DND-41 (cell line): ENCODE measurements at regions not wholly inside any gene's neighbourhood (a gene's known extent, or its start where the extent isn't known, plus 50 kb on each side); places are given as distances from the start of the nearest gene placed in this dataset.

Experiments
- EZH2 ChIP-seq: IDR thresholded peaks from 3 replicates; pipeline ENCODE4 v1.6.1; 2012; ENCODE audit warnings: borderline replicate concordance, low read depth, mild to moderate bottlenecking, moderate library complexity, low read length, inconsistent platforms; ENCODE audit not compliant: severe bottlenecking
- TF ChIP-seq, protein P1 (sequence below): IDR thresholded peaks from 2 replicates; pipeline ENCODE4 v1.5.1; 2012; ENCODE audit warnings: borderline replicate concordance, low read length, moderate library complexity, mild to moderate bottlenecking; ENCODE audit not compliant: poor library complexity, severe bottlenecking; ENCODE audit errors: extremely low read depth

DNA sequence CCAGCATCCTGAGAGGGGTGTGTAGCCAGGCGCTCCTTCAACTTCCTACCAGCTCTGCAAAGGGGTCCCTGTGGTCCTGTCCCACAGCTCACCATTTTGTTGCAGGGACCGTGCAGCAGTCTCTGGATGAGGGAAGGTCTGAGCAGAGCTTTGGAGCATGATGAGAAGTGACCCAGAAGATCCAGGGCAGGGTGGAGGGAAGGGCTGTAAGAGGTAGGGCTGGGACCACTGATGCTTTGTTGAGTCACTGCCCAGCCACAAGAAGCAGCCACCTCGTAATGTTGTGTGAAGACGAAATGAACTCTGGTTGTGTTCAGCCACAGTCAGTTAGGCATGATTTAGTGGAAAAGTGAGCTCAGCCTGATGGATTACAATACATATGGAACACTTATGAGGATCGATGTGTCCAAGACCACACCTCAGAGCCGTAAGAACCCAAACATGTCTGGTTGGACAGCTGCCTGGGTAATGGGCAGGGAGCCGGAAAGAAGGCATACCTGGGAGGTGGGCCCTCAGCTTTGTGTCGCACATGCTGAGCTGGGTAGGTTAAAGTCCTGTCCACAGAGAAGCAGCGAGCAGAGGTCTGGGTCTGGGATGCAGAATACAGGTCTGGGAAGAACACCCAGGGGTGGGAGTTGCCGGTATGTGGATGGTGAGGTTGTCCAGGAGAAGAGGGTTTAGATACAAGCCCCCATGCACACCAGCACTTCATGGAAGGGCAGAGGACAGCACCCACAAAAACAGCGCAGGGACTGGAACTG is 250.1 kb downstream of the GADD45G start:
- TF ChIP-seq, protein P1, sequence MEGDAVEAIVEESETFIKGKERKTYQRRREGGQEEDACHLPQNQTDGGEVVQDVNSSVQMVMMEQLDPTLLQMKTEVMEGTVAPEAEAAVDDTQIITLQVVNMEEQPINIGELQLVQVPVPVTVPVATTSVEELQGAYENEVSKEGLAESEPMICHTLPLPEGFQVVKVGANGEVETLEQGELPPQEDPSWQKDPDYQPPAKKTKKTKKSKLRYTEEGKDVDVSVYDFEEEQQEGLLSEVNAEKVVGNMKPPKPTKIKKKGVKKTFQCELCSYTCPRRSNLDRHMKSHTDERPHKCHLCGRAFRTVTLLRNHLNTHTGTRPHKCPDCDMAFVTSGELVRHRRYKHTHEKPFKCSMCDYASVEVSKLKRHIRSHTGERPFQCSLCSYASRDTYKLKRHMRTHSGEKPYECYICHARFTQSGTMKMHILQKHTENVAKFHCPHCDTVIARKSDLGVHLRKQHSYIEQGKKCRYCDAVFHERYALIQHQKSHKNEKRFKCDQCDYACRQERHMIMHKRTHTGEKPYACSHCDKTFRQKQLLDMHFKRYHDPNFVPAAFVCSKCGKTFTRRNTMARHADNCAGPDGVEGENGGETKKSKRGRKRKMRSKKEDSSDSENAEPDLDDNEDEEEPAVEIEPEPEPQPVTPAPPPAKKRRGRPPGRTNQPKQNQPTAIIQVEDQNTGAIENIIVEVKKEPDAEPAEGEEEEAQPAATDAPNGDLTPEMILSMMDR: no peak
- no peak for TF ChIP-seq EZH2
